ENCODE measurements at regions not wholly inside any gene's neighbourhood (a gene's known extent, or its start where the extent isn't known, plus 50 kb on each side); places are given as distances from the start of the nearest gene placed in this dataset.

GRCh38 chr6:139654309-139654708, 279.9 kb upstream of the CITED2 start:
- TF ChIP-seq CTCF (conservative IDR thresholded peaks at IDR 0.05 in 1 of 2, IDR thresholded peaks at IDR 0.05 in 1 of 2; ENCODE audit: extremely low read depth in 1 of 2, insufficient read depth in 1 of 2, low read depth in 1 of 2, low read length in 2 of 2) (no peak), EZH2 (IDR thresholded peaks at IDR 0.05; ENCODE audit: borderline replicate concordance, low read length) (no peak)

Measured in mammary epithelial cell (primary cell).